SK-N-SH (cell line): ENCODE measurements at regions not wholly inside any gene's neighbourhood (a gene's known extent, or its start where the extent isn't known, plus 50 kb on each side); places are given as distances from the start of the nearest gene placed in this dataset.

Experiments used
- CTCF ChIA-PET: fragments of 300-600, 350-600 bp; formaldehyde crosslinking; extraction: SDS; loops from one replicate; lab custom pipeline; 2021; lab: Yijun Ruan, JAX
- POLR2A ChIA-PET: fragments of 350-600 bp; sonication (Branson Sonifier 250); formaldehyde crosslinking; extraction: SDS; loops from one replicate; lab custom pipeline; 2020; ENCODE audit warnings: antibody characterized with exemption, inconsistent platforms; lab: Yijun Ruan, JAX
- DNase-seq: peaks from one replicate; pipeline ENCODE4 v3.0.0; 2012
- H2AFZ ChIP-seq: fragments of 200-600 bp; sonication (generic); 2 replicates; pipeline ENCODE4 v1.8.1; 2016; ENCODE audit warnings: antibody characterized with exemption, mild to moderate bottlenecking, low read depth
- H3F3A ChIP-seq: fragments of 200-600 bp; sonication (generic); replicated peaks from 2 replicates; pipeline ENCODE3; 2016; ENCODE audit warnings: antibody characterized with exemption, mild to moderate bottlenecking; ENCODE audit not compliant: insufficient read depth
- H3K27ac ChIP-seq, 2 experiments: fragments of 200-500 bp in 1 of 2; fragments of 200-600 bp in 1 of 2; sonication (Bioruptor generic) in 1 of 2; sonication (generic), shearing (Covaris generic) in 1 of 2; 2 replicates each; pipeline versions ENCODE4 v1.5.1 to v1.6.1; 2014 to 2016; ENCODE audit warnings: low read depth in 2 of 2, inconsistent platforms in 1 of 2, low read length in 1 of 2, mild to moderate bottlenecking in 1 of 2, mixed read lengths in 1 of 2
- H3K27me3 ChIP-seq: fragments of 200-600 bp; sonication (generic), shearing (Covaris generic); 2 replicates; pipeline ENCODE4 v1.6.1; 2016; ENCODE audit warnings: mixed run types; ENCODE audit not compliant: insufficient read depth
- H3K36me3 ChIP-seq, 2 experiments: fragments of 200-500 bp in 1 of 2; fragments of 200-600 bp in 1 of 2; sonication (Bioruptor generic) in 1 of 2; sonication (generic) in 1 of 2; replicated peaks in 1 of 2; 2 replicates each; pipeline versions ENCODE3 to v1.5.1; 2014 to 2016; ENCODE audit warnings: low read length in 1 of 2, mild to moderate bottlenecking in 1 of 2; ENCODE audit not compliant: insufficient read depth in 2 of 2, control insufficient read depth in 1 of 2
- H3K4me1 ChIP-seq, 2 experiments: fragments of 200-500 bp in 1 of 2; fragments of 200-600 bp in 1 of 2; sonication (Bioruptor generic) in 1 of 2; sonication (generic), shearing (Covaris generic) in 1 of 2; 2 replicates each; pipeline versions ENCODE4 v1.5.1 to v1.6.1; 2014 to 2016; ENCODE audit warnings: low read depth in 1 of 2, low read length in 1 of 2, mixed run types in 1 of 2; ENCODE audit not compliant: insufficient read depth in 2 of 2, control insufficient read depth in 1 of 2
- H3K4me2 ChIP-seq: fragments of 200-600 bp; sonication (generic), shearing (Covaris generic); 2 replicates; pipeline ENCODE4 v1.6.1; 2017; ENCODE audit warnings: mixed run types
- H3K4me3 ChIP-seq, 2 experiments: fragments of 200-500 bp in 1 of 2; fragments of 200-600 bp in 1 of 2; sonication (Bioruptor generic) in 1 of 2; sonication (generic), shearing (Covaris generic) in 1 of 2; 2 replicates each; pipeline versions ENCODE4 v1.5.1 to v1.8.1; 2014 to 2016; ENCODE audit warnings: low read depth in 2 of 2, inconsistent platforms in 1 of 2, low read length in 1 of 2, mild to moderate bottlenecking in 1 of 2, mixed read lengths in 1 of 2, moderate library complexity in 1 of 2
- H3K79me2 ChIP-seq: fragments of 200-600 bp; sonication (generic); 2 replicates; pipeline ENCODE4 v1.8.1; 2017; ENCODE audit warnings: mild to moderate bottlenecking; ENCODE audit not compliant: insufficient read depth
- H3K9ac ChIP-seq: fragments of 200-600 bp; sonication (generic); 2 replicates; pipeline ENCODE4 v1.6.1; 2017; ENCODE audit warnings: mixed run types
- H3K9me2 ChIP-seq: fragments of 200-600 bp; sonication (generic); 2 replicates; pipeline ENCODE4 v1.6.1; 2017; ENCODE audit warnings: mixed run types
- H3K9me3 ChIP-seq: fragments of 200-600 bp; sonication (generic); 2 replicates; pipeline ENCODE4 v1.6.1; 2017; ENCODE audit warnings: mixed run types, mild to moderate bottlenecking, moderate library complexity
- H4K20me1 ChIP-seq: fragments of 200-600 bp; sonication (generic); 2 replicates; pipeline ENCODE4 v1.6.1; 2017; ENCODE audit warnings: mild to moderate bottlenecking, mixed run types; ENCODE audit not compliant: insufficient read depth
- EZH2phosphoT487 ChIP-seq: fragments of 200-600 bp; sonication (generic); IDR thresholded peaks from 2 replicates; pipeline ENCODE4 v1.6.1; 2017; ENCODE audit warnings: low read depth, mixed run types, mild to moderate bottlenecking, antibody characterized with exemption, moderate library complexity, borderline replicate concordance
- FOSL2 ChIP-seq: IDR thresholded peaks from 2 replicates; pipeline ENCODE4 v1.4.0; 2012; ENCODE audit warnings: low read depth, mild to moderate bottlenecking, moderate library complexity, borderline replicate concordance
- GATA2 ChIP-seq: sonication (generic); formaldehyde crosslinking; IDR thresholded peaks from 2 replicates; pipeline ENCODE4 v1.5.0; 2020; ENCODE audit warnings: mild to moderate bottlenecking, missing genetic modification reagents
- JUND ChIP-seq: IDR thresholded peaks from 2 replicates; pipeline ENCODE4 v1.4.0; 2012
- RCOR1 ChIP-seq: fragments of 150-350 bp; IDR thresholded peaks from 2 replicates; pipeline ENCODE4 v1.6.1; 2017; ENCODE audit warnings: antibody characterized with exemption, low read length
- REST ChIP-seq: IDR thresholded peaks from 2 replicates; pipeline ENCODE4 v1.6.1; 2012; ENCODE audit warnings: mild to moderate bottlenecking, low read depth, low read length, moderate library complexity
- WGBS: methylation state at CpG from one replicate; pipeline ENCODE4 v1.1.6; 2017; ENCODE audit warnings: low lambda C conversion rate; 5-methylcytosine and 5-hydroxymethylcytosine counted together
- TF ChIP-seq, protein P1 (sequence below): fragments of 150-350 bp; IDR thresholded peaks from 2 replicates; pipeline ENCODE4 v1.6.1; 2017; ENCODE audit warnings: antibody characterized with exemption, low read length, low read depth, borderline replicate concordance

GRCh38 chr3:84224262-84224661 is 734.5 kb upstream of the CADM2 start:
- ChIA-PET POLR2A (no interaction called here), CTCF (no interaction called here)
- H4K20me1 ChIP-seq, result no peaks in the 10 kb centered on the region
- no peaks in the 10 kb centered on the region for H3K36me3 ChIP-seq
- no peak overlapping the region for H3K4me2 ChIP-seq
- TF ChIP-seq EZH2phosphoT487 (no peak), JUND (no peak), RCOR1 (no peak), REST (no peak), GATA2 (CRISPR knock-in tag) (no peak)
- TF ChIP-seq, protein P1, sequence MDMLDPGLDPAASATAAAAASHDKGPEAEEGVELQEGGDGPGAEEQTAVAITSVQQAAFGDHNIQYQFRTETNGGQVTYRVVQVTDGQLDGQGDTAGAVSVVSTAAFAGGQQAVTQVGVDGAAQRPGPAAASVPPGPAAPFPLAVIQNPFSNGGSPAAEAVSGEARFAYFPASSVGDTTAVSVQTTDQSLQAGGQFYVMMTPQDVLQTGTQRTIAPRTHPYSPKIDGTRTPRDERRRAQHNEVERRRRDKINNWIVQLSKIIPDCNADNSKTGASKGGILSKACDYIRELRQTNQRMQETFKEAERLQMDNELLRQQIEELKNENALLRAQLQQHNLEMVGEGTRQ, result no peak
- DNase-seq, result no peak
- no peak overlapping the region for H3K9ac ChIP-seq
- H3F3A ChIP-seq, result no peaks in the 10 kb centered on the region
- H3K79me2 ChIP-seq, result no peaks in the 10 kb centered on the region
- H3K9me2 ChIP-seq, result no peaks in the 10 kb centered on the region
- H3K4me1 ChIP-seq, result no peaks in the 10 kb centered on the region
- peaks cover 8% of the 10 kb centered on the region; the same call in 1 of the 2 replicates for H3K9me3 ChIP-seq
- H3K27ac ChIP-seq, result no peak overlapping the region
- no peak overlapping the region for H3K4me3 ChIP-seq
- H2AFZ ChIP-seq, result no peak overlapping the region
- no peaks in the 10 kb centered on the region for H3K27me3 ChIP-seq
- 0% methylated on average over 2 of the region's 2 CpGs for WGBS

DNA sequence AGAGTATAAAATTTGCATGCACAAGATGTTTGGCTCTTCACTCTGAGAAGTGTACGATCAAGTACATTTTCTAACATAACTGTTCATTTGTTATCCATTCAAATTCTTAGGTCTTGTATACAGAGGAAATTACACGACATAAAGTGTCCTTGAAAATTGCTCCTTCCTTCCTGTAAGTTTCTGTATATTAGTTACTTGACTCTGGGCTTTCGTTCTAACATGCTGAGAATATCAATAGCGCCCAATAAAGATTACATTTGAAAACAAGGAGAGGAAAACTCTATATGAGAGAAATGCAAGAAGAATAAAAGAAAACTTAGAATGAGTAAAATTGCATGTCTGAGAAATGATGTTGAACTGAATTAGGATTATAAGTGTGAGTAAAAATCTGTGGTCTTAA is 722.5 kb upstream of the CADM2 start:
- Histone ChIP-seq H3K4me2 (no peak overlapping the region), H2AFZ (no peak overlapping the region), H3K79me2 (no peaks in the 10 kb centered on the region), H3K27ac (no peak overlapping the region), H3K9me2 (no peaks in the 10 kb centered on the region), H3K9ac (no peak overlapping the region), H3K4me1 (no peaks in the 10 kb centered on the region), H3K9me3 (peaks cover 3% of the 10 kb centered on the region; the same call in 1 of the 2 replicates), H4K20me1 (no peaks in the 10 kb centered on the region), H3K36me3 (no peaks in the 10 kb centered on the region), H3K27me3 (no peaks in the 10 kb centered on the region), H3F3A (no peaks in the 10 kb centered on the region), H3K4me3 (no peak overlapping the region)
- WGBS, result 2% methylated on average over 4 of the region's 4 CpGs
- no peak for TF ChIP-seq GATA2 (CRISPR knock-in tag)
- no peak for TF ChIP-seq REST
- no peak for TF ChIP-seq FOSL2
- CTCF ChIA-PET, result no interaction called here
- POLR2A ChIA-PET, result no interaction called here
- no peak for DNase-seq
